HG03521 (cell line): ENCODE measurements at regions not wholly inside any gene's neighbourhood (a gene's known extent, or its start where the extent isn't known, plus 50 kb on each side); places are given as distances from the start of the nearest gene placed in this dataset.

Experiments used
- ATAC-seq: cut with Tn5 transposase; IDR thresholded peaks from one replicate; pipeline ENCODE4 v1.9.1; 2021; ENCODE audit warnings: mild to moderate bottlenecking, moderate library complexity; ENCODE audit not compliant: unreplicated experiment

DNA sequence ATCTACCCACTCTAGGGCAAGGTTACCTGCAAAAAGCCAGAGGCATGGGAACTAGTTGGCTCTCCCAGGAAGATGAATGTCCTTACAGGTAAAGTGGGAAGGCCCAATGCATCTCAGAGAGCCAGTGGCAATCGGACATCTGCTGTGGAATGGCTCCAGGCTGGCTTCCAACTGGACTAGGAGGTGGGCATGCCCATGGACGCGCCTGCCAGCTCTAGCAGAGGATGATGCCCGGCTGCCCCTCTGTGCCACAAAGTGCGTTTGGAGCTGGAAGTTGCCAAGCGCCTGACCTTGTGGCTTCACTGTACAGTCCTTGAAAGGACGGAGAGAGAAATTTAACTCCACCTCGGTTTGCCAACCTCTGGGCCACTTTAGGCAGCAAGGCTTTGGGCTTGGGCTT is 84.4 kb downstream of the NR2F2 start:
- ATAC-seq: no peak

DNA sequence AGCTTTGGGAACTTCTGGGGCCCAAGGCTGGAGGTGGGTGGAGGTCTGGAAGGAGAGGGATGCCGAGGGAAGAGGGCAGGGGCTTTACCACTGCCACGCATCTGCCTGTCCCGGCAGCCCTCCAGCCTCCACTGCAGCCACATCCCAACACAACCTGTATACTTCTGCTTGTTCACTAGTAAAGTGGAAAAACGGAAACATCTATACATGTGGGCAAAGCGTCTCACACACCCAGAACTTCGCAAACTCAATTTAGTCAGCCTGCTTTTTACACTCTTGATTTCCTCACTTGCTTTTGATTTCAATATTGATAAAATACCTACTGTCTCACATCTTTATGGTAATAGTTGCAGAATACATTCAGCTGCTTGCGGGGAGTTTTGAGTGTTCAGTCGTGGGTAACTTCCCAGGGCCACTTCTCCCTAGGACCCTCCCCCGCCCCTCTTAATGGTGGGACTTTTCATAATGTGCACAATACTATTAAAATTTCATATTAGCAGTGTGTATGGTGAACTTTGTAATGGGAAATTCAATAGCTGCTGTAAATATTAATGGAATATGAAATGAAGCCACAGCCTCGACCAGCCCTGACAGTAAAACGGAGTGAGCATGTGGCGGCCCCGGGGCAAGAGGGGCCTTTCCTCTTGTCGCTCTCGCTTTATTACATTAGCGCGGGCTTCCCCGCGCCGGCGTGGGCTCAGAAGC is 85.2 kb downstream of the NR2F2 start:
- no peak for ATAC-seq

DNA sequence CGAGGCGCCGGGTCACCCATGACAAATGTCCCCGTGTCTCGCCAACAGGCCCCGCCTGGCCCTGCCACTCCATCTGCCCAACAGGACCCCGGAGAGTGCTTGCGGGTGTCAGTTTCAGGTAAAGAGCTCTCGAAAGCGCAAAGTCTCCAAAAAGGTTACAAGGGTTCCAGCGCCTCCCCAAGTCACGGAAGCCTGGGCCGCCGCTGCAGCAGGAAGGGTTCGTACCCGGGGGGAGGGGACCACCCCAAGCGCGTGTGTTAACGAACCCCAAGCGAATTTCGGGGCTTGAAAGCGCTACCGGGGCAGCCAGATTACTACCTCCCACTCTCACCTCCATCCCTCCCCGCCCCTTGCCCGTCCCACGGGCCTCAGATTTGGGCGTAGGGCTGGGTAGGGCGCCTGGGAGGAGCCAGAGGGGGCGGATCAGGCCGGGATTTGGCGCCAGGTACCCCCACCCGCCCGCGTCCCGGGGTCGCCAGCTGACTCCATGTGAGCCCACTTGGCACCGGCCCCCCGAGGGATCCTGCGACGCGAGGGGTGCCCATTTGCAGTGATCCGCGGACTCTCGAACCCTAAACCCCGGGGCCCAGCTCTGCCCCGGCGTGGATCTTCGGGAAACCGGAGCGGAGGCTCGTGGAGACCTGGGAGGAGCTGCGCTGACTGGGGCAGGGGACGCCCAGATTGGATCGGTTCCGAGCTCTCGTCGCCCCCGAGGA is 85.9 kb downstream of the NR2F2 start:
- ATAC-seq: no peak

DNA sequence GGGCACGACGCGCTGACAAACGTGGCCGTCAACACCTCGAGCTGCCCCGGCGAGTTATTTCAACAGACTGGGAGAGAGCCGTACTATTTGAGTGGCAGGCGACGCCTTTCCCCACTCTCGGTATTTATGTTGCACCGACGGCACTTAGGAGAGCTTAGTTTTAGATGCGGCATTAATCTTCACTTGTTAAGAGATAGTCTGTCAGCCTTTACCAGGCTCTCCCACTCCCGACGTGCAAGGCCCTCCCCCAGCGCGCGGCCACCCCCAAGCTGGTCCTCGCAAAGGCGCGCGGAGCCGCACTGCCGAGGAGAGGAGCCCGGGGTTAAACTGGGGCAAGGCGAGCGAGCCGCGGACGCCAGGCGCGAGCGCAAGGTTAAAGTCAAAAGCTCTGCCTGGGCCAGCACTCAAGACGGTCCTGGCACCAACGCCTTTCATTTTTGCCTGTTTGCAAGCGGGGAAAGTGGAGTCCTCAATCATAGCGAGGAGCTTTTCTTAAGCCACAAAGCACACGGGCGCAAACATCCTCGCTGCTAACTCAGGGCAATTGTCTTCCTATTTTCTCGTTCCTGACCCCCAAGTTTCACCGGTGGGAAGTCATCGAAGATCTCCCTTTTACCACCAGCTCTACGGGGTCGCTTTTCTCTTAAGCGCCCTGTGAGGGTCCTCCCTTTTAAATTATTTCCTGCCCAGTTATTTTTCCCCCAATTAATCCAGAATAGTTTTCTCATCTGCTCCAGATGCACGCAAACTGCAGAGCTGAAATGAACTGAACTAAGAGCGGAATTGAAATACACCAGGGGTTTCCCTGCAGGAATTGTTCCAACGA is 86.6 kb downstream of the NR2F2 start:
- ATAC-seq: no peak

DNA sequence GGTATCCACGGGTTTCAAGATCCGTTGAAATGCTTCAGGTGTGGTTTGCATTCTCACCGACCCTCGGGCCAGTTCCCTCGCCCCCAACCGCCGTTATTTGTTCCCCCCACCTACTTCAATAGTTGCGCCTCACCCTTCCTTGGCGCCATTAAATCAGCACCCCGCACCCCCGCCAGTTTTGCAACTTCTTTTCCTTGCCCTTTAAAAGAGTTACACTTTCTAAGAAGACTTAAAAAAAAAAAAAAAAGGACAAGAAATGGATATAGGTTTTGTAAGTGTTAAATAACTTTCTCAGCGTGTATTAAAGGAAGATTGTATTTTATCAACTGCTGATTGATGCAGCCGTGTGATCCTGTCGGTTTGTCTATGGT is 87.2 kb downstream of the NR2F2 start:
- no peak for ATAC-seq

DNA sequence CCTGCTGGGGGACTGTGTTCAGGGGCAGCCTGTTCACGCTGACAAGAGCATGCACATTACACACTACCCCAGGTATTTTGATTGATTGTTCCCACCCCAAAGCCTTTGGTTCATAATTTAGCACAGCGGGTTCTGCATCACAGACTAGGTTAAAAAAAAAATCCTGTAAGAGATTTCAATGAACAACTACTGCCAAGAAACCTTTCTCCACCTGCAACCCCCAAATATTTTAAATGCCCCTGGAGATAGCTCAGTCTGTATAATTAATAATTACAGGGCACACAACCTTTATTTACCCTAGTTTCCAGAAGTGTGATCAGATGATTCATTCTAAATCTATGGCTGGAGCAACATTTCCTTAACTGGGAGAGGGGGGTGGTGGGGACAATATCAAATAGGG is 87.6 kb downstream of the NR2F2 start:
- ATAC-seq: no peak

DNA sequence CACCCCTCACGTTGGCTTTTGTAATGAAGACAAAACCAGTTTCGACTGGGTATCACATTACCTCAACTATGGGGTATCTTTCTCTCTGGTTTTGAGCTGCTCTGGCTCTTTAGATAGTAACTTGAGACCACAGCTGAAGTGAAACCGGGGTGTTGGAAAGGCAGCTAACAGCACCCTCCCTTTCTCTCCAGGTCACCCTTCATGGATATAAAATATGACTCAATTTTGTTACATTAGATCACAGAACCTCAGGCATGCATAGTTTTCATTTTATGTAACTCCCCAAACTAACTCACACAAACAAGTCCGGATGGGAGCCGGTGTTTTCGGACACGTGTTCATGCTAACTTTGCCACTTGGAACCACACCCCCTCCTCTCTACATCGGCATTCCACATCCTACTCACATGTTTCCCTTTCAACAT is 90.7 kb downstream of the NR2F2 start:
- no peak for ATAC-seq

DNA sequence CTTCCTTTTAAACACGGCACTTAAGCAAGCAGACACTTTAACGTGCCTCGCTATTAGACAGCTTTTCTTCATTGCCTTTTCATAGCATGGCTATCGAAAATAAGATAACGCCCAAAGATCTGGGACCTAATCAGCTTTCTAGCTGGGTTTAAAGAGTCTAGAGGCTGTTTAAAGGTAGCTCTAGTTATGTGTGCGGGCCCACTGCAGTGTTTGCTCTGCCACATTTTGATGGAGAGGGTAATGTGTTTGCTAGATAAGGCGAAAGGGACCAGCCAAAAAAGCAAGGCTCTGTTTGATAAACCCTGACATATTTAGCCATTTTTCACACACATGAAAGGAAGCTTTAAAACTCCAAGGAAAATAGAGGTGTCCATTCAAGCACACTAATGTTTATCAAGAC is 91.6 kb downstream of the NR2F2 start:
- no peak for ATAC-seq

DNA sequence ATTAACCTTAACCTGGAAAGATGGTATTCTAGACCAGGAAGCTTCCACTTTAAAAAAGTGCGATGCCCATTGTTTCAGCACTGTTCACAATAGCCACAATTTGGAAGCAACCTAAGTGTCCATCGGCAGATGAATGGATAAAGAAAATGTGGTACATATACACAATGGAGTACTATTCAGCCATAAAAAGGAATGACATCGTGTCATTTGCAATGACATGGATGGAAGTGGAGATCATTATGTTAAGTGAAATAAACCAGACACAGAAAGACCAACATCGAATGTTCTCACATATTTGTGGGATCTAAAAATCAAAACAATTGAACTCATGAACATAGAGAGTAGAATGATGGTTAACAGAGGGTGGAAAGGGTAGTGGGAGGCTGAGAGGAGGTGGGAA is 94.2 kb downstream of the NR2F2 start:
- no peak for ATAC-seq

DNA sequence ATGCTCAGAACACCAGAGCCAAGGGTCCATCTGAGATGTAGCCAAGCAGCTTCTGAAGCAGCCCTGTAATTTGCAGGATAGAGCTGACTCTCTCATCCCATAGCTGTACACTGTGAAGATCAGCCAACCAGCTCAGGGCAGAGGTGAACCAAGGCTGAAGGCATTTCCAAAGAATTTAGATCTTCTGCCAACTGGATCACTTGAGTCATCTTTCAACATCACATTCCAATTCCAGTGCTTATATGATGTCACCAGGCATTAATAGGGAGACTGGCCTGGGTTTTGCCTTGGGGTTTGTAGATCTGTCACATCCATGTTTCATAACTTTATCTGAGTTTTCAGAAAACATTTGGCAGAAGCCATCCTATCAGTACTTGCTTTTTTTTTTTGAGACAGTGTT is 98.2 kb downstream of the NR2F2 start:
- ATAC-seq: no peak

DNA sequence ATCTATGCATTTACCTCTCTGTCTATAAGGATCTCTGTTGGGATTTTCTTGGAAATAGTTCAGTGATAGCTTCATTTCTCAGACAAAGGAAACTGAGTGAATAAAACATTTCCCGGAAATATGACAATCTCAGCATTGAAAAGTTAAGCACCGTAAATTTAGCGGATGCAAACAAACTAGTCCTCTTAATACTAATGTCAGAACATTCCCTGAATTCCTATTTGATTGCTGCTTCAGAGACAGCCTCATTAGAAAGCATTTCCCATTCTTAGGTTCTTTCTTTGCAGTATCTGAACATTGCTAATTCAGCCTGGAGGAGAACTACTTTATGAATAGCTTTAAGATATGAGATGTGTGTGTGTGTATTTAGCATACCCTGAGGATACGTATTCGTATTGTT is 101.3 kb downstream of the NR2F2 start:
- no peak for ATAC-seq

DNA sequence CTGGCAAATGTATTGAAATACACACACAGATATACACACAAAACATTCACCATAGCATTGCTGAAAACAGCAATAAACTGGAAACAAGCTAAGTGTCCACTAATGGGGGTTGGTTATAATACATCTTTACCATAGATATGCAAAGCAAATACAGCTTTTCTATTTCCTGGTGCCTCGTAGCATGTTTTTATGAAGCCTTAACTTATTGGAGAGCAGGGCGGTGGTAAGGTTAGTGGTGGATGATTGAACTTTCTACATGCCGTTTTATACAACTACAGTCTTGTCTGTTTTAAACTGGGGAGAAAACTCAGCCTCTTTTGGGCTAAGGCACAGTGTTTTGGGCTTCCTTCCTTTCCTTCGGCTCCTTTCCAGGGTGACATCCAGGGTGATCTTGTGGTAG is 104.5 kb downstream of the NR2F2 start:
- ATAC-seq: no peak

DNA sequence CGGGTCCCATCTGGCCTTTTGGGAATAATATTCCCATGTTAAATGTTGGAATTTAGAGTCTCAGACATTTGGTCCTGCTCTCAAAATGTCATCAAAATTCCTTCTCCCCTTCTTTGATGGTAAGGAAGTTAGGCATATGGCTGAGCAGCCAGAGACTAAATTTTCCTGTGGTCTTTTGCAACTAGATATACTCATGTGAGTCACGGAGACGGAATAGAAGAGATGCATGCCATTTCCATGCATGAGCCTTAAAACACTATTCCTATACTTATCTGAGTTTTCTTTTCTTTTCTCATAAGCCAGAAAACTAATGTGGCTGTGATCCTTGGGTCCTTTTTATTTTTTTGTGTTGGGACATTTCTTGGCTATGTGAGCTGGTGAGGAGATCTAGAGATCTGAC is 105.3 kb downstream of the NR2F2 start:
- no peak for ATAC-seq

DNA sequence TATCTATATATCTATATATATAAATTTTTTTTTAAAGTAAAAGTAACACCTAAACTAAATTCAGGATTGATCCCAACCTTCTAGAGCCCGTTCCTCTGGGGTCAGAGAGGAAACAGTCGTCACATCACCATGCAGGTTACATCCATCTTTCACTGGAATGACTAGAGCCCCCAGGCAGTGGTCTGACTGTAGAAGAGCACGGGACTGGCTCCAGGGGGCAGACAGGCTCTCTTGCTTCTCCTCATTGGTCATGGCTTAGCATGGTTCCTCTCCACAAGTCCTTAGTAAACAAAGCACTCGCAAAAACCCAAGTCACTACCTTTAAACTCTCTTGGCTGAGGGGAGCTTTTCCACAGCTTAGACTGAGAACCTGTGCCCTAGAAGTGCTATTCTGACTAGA is 110.5 kb downstream of the NR2F2 start:
- no peak for ATAC-seq

DNA sequence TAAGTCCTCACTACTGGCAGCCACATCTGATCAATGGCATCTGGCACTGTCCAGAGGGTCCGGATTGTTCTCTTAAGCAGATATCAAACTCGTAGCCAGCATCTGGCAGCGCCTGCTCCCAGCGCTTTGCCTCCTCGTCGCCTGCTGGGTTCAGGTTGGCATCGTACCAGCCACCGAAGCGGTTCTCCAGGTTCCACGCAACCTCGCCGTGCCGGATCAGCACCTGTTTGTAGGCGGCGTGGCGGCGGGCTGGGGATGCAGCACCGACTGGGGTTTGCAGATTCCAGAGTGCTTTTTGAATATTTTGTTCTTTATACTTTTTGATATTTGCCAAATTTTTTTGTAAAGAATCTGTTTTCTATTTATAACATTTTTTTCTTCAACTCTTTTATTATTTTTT is 111.6 kb downstream of the NR2F2 start:
- no peak for ATAC-seq

DNA sequence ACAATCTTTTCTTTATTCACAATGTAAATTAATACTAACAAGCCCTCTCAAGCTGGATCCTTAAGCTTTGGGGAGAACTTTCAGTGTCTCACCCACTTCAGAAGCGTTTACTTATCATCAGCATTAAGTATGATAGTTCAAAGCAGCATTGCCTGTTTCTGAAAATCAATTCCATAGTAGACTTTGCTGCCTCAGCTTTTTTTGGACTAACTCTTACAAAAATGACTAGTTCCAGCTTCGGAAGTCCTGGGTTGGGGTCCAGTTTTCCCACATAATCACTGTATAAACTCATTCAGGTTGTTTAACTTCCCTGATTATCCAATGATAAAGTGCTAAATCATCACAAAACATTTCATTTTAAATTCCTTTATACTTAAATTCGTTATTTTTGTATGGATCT is 114.4 kb downstream of the NR2F2 start:
- no peak for ATAC-seq

DNA sequence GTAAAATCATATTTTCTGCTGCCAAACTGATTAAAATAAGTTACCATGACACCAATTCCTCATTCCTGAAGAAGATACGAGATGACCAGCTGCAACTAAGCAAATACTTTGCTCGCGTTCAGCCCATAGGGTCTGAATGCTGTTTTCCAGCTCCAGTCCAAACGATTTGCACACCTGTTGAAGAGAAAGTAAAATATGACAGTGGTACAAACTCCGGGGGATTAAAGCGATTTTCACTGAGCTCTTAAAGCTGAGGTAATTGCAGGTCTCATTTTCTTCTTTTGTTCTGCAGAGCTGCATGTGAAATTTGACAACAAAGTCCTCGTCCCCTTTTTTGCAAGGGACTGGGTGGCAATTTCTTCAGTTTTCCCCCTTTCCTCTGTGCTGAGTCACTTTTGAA is 118.4 kb downstream of the NR2F2 start:
- no peak for ATAC-seq

DNA sequence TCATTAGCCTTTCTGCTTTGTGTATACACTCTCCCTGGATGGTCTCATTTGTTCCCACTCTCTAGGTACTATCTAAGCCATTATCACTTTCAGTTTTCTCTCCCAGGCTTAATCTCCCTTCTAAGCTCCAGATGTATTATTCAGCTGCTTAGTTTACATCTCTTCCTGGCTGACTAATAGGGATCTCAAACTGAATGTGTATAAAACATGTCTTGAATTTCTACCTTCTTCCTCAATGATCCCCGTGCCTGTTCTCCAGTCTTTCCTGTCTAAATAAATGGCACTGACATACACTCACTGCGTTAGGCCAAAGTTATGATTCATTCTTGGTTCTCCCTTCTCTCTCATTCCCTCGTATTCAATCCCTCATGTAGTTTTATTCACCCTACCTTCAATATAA is 127.3 kb downstream of the NR2F2 start:
- ATAC-seq: no peak

DNA sequence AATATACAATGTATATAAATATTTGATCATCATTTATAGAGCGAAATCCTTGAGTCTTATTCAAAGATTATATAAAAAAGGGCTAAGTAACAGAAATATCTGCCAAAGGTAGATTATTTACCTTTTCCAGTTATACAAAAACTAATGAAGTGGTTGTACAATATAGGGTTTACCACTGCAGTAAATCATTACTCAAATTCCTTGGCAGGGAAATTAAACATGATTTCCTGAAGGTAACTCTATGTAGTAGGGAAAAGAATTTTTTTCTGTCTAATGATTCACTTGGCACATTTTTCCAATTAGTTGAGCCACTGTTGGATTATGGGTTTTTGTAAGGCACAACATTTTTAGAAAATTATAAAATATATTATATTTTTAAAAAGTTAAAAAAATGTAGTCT is 129.6 kb downstream of the NR2F2 start:
- no peak for ATAC-seq

DNA sequence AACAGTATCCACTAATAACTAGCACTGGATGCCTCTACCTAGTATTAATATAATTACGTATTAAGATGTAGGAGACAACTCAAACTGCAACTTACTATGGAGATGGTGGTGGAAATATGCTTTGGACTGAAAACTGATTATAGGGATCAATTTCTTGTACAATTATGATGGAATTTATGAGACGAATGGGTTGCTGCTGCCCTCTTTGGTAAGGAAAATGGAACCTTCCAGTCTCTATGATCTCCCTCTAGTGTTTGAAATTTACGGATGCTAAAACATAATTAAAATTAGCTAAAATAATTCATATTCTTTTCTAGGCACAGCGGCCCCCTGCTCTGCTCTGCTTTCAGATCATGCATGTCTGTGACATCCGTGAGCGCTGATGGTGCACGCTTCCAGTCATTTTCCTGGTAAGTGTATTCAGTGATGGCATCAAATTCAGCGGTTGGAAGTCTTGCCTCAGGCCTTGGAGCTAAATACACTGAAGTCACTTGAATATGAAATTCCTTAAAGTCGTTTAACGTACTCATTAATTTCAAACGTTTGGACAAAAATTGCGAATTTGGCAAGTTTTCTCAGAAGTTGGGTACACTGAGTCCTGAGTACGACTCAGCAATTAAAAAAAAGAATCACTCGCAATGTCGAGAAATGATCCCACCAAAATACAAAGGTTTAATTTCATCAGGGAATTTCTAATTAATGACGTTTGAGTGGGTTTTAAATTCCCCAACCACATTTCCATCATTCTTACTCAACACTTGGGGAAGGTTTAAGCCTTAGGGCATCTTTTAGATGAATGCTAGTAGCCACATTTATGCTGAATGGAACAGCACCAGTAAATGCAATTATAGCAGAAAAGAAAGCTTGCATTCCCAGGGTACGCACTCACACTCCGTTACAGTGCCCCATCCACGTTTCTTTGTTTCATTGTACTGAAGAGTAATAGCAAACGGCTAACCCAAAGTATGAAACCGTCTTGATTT is 132.6 kb downstream of the NR2F2 start:
- ATAC-seq: no peak
